ENCODE measurements at regions not wholly inside any gene's neighbourhood (a gene's known extent, or its start where the extent isn't known, plus 50 kb on each side); places are given as distances from the start of the nearest gene placed in this dataset.

- no peaks in the 10 kb centered on the region for H3K36me3 ChIP-seq (ENCODE audit: control insufficient read depth, insufficient read depth, low read length)
- TF ChIP-seq POLR2AphosphoS5 (IDR thresholded peaks at IDR 0.05; ENCODE audit: low read depth, low read length) = no peak
- TF ChIP-seq TCF7L2 (IDR thresholded peaks at IDR 0.05; ENCODE audit: low read depth, low read length) = no peak
- TF ChIP-seq SIN3A (IDR thresholded peaks at IDR 0.05; ENCODE audit: borderline replicate concordance, insufficient read depth, low read depth, low read length) = no peak
- no peak for TF ChIP-seq CTCF (IDR thresholded peaks at IDR 0.05)
- no peak for TF ChIP-seq REST (IDR thresholded peaks at IDR 0.05; ENCODE audit: insufficient read depth in 1 of 2, low read depth in 2 of 2, low read length in 1 of 2)
- H3K27ac ChIP-seq (ENCODE audit: low read length) = no peak overlapping the region
- in situ Hi-C loops (cut with HindIII; ENCODE audit: low pct_unique_long_range_greater_than_20kb, low sequenced_read_pairs) (no loop called here), intact Hi-C loops (cut with micrococcal nuclease; ENCODE audit: unreplicated experiment) (no loop called here)
- no peaks in the 10 kb centered on the region for H3K4me1 ChIP-seq (ENCODE audit: control insufficient read depth, insufficient read depth, low read length)
- no peaks in the 10 kb centered on the region for H3K9me3 ChIP-seq (ENCODE audit: control insufficient read depth, insufficient read depth, low read depth, low read length)
- ChIA-PET POLR2A (no interaction called here), CTCF (no interaction called here)
- no peaks in the 10 kb centered on the region for H3K27me3 ChIP-seq (ENCODE audit: control insufficient read depth, insufficient read depth, low read length)
- no peak overlapping the region for H3K4me3 ChIP-seq (ENCODE audit: low read depth in 2 of 2, low read length in 2 of 2)
- DNase-seq (ENCODE audit: low read depth, low spot score) (no peak), ATAC-seq (no peak)
- no TSS peak for BruUV-seq (replicated peaks)
These were observed 176.3 kb downstream of the TLE1 start for GRCh38 chr9:81513059-81513458.

GRCh38 chr9:81512641-81513040 is 176.7 kb downstream of the TLE1 start:
- Histone ChIP-seq H3K27me3 (ENCODE audit: control insufficient read depth, insufficient read depth, low read length) (no peaks in the 10 kb centered on the region), H3K4me3 (ENCODE audit: low read depth in 2 of 2, low read length in 2 of 2) (no peak overlapping the region), H3K4me1 (ENCODE audit: control insufficient read depth, insufficient read depth, low read length) (no peaks in the 10 kb centered on the region), H3K27ac (ENCODE audit: low read length) (no peak overlapping the region), H3K36me3 (ENCODE audit: control insufficient read depth, insufficient read depth, low read length) (no peaks in the 10 kb centered on the region), H3K9me3 (ENCODE audit: control insufficient read depth, insufficient read depth, low read depth, low read length) (no peaks in the 10 kb centered on the region)
- in situ Hi-C loops (cut with HindIII; ENCODE audit: low pct_unique_long_range_greater_than_20kb, low sequenced_read_pairs) (no loop called here), intact Hi-C loops (cut with micrococcal nuclease; ENCODE audit: unreplicated experiment) (no loop called here)
- ATAC-seq (no peak), DNase-seq (ENCODE audit: low read depth, low spot score) (no peak)
- POLR2A ChIA-PET = no interaction called here
- no TSS peak for BruUV-seq (replicated peaks)
- TF ChIP-seq REST (IDR thresholded peaks at IDR 0.05; ENCODE audit: insufficient read depth in 1 of 2, low read depth in 2 of 2, low read length in 1 of 2) = no peak
- no peak for TF ChIP-seq SIN3A (IDR thresholded peaks at IDR 0.05; ENCODE audit: borderline replicate concordance, insufficient read depth, low read depth, low read length)
- no peak for TF ChIP-seq POLR2AphosphoS5 (IDR thresholded peaks at IDR 0.05; ENCODE audit: low read depth, low read length)
- TF ChIP-seq CTCF (IDR thresholded peaks at IDR 0.05) = no peak
- CTCF ChIA-PET = no interaction called here

All from Panc1 (cell line).